K562 (cell line): ENCODE measurements at regions not wholly inside any gene's neighbourhood (a gene's known extent, or its start where the extent isn't known, plus 50 kb on each side); places are given as distances from the start of the nearest gene placed in this dataset.
A peak's percentile ranks its signal among the peaks of the same experiment; 100 is the strongest.

Source experiments
- ARID1B ChIP-seq: fragments of 450-650 bp; IDR thresholded peaks from 2 replicates; pipeline ENCODE4 v1.6.1; 2016; ENCODE audit warnings: antibody characterized with exemption, mild to moderate bottlenecking, inconsistent platforms
- ATF3 ChIP-seq, 2 experiments: fragments of 450-650 bp in 1 of 2; sonication (generic) in 1 of 2; formaldehyde crosslinking in 1 of 2; IDR thresholded peaks in 1 of 2; conservative IDR thresholded peaks in 1 of 2; 2 replicates each; pipeline versions ENCODE4 v1.6.1 to v1.8.1; 2016 to 2023; ENCODE audit warnings: mild to moderate bottlenecking in 2 of 2, moderate library complexity in 2 of 2, inconsistent platforms in 1 of 2, missing genetic modification reagents in 1 of 2
- CTCF ChIP-seq, 3 experiments: IDR thresholded peaks in 2 of 3; conservative IDR thresholded peaks in 1 of 3; 2 replicates each; pipeline ENCODE4 v1.5.1; 2011 to 2012; ENCODE audit warnings: low read length in 3 of 3, mild to moderate bottlenecking in 3 of 3, control low read depth in 2 of 3, improper control_type of control experiment in 1 of 3, inconsistent platforms in 1 of 3, low read depth in 1 of 3, mixed read lengths in 1 of 3, moderate library complexity in 1 of 3; ENCODE audit not compliant: insufficient read depth in 2 of 3
- DIDO1 ChIP-seq: fragments of 450-650 bp; IDR thresholded peaks from 2 replicates; pipeline ENCODE4 v1.6.1; 2016; ENCODE audit warnings: low read depth, missing biosample characterization, missing genetic modification characterization
- E2F4 ChIP-seq: sonication (generic); formaldehyde crosslinking; IDR thresholded peaks from 2 replicates; pipeline ENCODE4 v1.8.0; 2022; ENCODE audit warnings: mild to moderate bottlenecking, low read depth, missing genetic modification reagents
- GMEB1 ChIP-seq: fragments of 250-450 bp; sonication (Bioruptor Pico); IDR thresholded peaks from 2 replicates; pipeline ENCODE4 v1.4.0; 2020; ENCODE audit warnings: mild to moderate bottlenecking
- GTF3C2 ChIP-seq: IDR thresholded peaks from 3 replicates; pipeline ENCODE4 v1.6.1; 2011; ENCODE audit warnings: borderline replicate concordance, mild to moderate bottlenecking, moderate library complexity; ENCODE audit not compliant: insufficient read length; ENCODE audit errors: extremely low read depth
- ID3 ChIP-seq, 2 experiments: fragments of 250-450 bp in 1 of 2; fragments of 450-650 bp in 1 of 2; sonication (Bioruptor Pico) in 1 of 2; IDR thresholded peaks; 2 replicates each; pipeline versions ENCODE4 v1.6.1 to v1.8.0; 2016 to 2021; ENCODE audit warnings: mild to moderate bottlenecking in 2 of 2, moderate library complexity in 2 of 2, missing compliant biosample characterization in 1 of 2, missing genetic modification characterization in 1 of 2
- MAFK ChIP-seq: IDR thresholded peaks from 2 replicates; pipeline ENCODE4 v1.6.1; 2011; ENCODE audit warnings: low read length, improper control_type of control experiment
- NFIX ChIP-seq: fragments of 250-450 bp; sonication (Bioruptor Pico); IDR thresholded peaks from 2 replicates; pipeline ENCODE4 v1.4.0; 2020; ENCODE audit warnings: low read depth, mild to moderate bottlenecking, moderate library complexity
- NRF1 ChIP-seq, 2 experiments: fragments of 450-650 bp; IDR thresholded peaks in 1 of 2; conservative IDR thresholded peaks in 1 of 2; 2 replicates each; pipeline ENCODE4 v1.6.1; 2014; ENCODE audit warnings: mild to moderate bottlenecking in 2 of 2
- PPARD ChIP-seq: fragments of 250-450 bp; sonication (Bioruptor Pico); IDR thresholded peaks from 2 replicates; pipeline ENCODE4 v1.8.0; 2022; ENCODE audit warnings: inconsistent platforms, mild to moderate bottlenecking, moderate library complexity
- PREB ChIP-seq: sonication (generic); formaldehyde crosslinking; IDR thresholded peaks from 2 replicates; pipeline ENCODE4 v1.8.1; 2023; ENCODE audit warnings: mild to moderate bottlenecking, missing genetic modification reagents
- ZNF507 ChIP-seq: conservative IDR thresholded peaks from 2 replicates; pipeline ENCODE4 v1.6.1; 2017; ENCODE audit warnings: missing genetic modification characterization, missing compliant biosample characterization
- ZNF766 ChIP-seq: fragments of 200-800 bp; sonication (Bioruptor generic); conservative IDR thresholded peaks from 2 replicates; pipeline ENCODE4 v1.6.1; 2016; ENCODE audit warnings: missing genetic modification characterization, missing compliant biosample characterization

GRCh38 chr6:28757429-28758045 is 166.2 kb downstream of the TRIM27 start (continued):
- TF ChIP-seq GTF3C2 (peak; percentile 84), GMEB1 (CRISPR knock-in tag) (no peak), ZNF766 (CRISPR knock-in tag) (peak; percentile 76; the same call in 1 of the 2 replicates), ID3 (CRISPR knock-in tag; IDR thresholded peaks at IDR 0.05) (no peak), ID3 (tag; IDR thresholded peaks at IDR 0.05) (no peak), ATF3 (IDR thresholded peaks at IDR 0.05) (peak; percentile 96), ATF3 (CRISPR knock-in tag; conservative IDR thresholded peaks at IDR 0.05) (peak; percentile 58; the same call in 1 of the 2 replicates), PREB (no peak), CTCF (IDR thresholded peaks at IDR 0.05 in 2 of 3, conservative IDR thresholded peaks at IDR 0.05 in 1 of 3; ENCODE audit: insufficient read depth in 2 of 3, low read depth in 1 of 3, low read length in 3 of 3) (no peak), PPARD (CRISPR knock-in tag) (no peak), ARID1B (peak; percentile 53), ZNF507 (tag) (no peak), NFIX (CRISPR knock-in tag) (no peak), E2F4 (CRISPR knock-in tag) (no peak), DIDO1 (tag) (no peak), MAFK (peak; percentile 91), NRF1 (conservative IDR thresholded peaks at IDR 0.05 in 1 of 2, IDR thresholded peaks at IDR 0.05 in 1 of 2) (peak; percentile 59 to 60; a peak in 3 of 4 replicates)
